H9 (cell line): ENCODE measurements at regions not wholly inside any gene's neighbourhood (a gene's known extent, or its start where the extent isn't known, plus 50 kb on each side); places are given as distances from the start of the nearest gene placed in this dataset.

ENCODE experiments used
- DNase-seq: peaks from one replicate; pipeline ENCODE4 v3.0.0-alpha.2; 2017
- H2AFZ ChIP-seq: one replicate; pipeline ENCODE4 v1.6.1; 2013; ENCODE audit warnings: mild to moderate bottlenecking, low read length, control low read depth, moderate library complexity
- H2AK5ac ChIP-seq: 2 replicates; pipeline ENCODE4 v1.6.1; 2013; ENCODE audit warnings: low read length, control low read depth, mixed read lengths; ENCODE audit not compliant: insufficient read length
- H2BK120ac ChIP-seq: one replicate; pipeline ENCODE4 v1.6.1; 2013; ENCODE audit warnings: low read depth, mild to moderate bottlenecking, low read length, control low read depth, inconsistent platforms; ENCODE audit not compliant: poor library complexity, severe bottlenecking
- H2BK12ac ChIP-seq: 2 replicates; pipeline ENCODE4 v1.6.1; 2013; ENCODE audit warnings: low read length, control low read depth, mixed read lengths, low read depth; ENCODE audit not compliant: insufficient read length
- H2BK15ac ChIP-seq: 2 replicates; pipeline ENCODE4 v1.6.1; 2013; ENCODE audit warnings: low read depth, low read length, control low read depth
- H2BK20ac ChIP-seq: one replicate; pipeline ENCODE4 v1.6.1; 2013; ENCODE audit warnings: low read depth, mild to moderate bottlenecking, low read length, control low read depth, inconsistent platforms; ENCODE audit not compliant: poor library complexity, severe bottlenecking
- H2BK5ac ChIP-seq: 2 replicates; pipeline ENCODE4 v1.6.1; 2013; ENCODE audit warnings: low read length, control low read depth, mixed read lengths; ENCODE audit not compliant: insufficient read length
- H3K14ac ChIP-seq: 2 replicates; pipeline ENCODE4 v1.6.1; 2013; ENCODE audit warnings: low read length, control low read depth; ENCODE audit not compliant: insufficient read depth
- H3K18ac ChIP-seq: 2 replicates; pipeline ENCODE4 v1.6.1; 2013; ENCODE audit warnings: low read depth, mild to moderate bottlenecking, mixed read lengths, low read length, control low read depth; ENCODE audit not compliant: insufficient read length
- H3K23ac ChIP-seq: 2 replicates; pipeline ENCODE4 v1.6.1; 2013; ENCODE audit warnings: low read length, control low read depth, mixed read lengths, low read depth; ENCODE audit not compliant: insufficient read length
- H3K23me2 ChIP-seq: 2 replicates; pipeline ENCODE4 v1.6.1; 2013; ENCODE audit warnings: low read depth, mild to moderate bottlenecking, mixed read lengths, low read length, control low read depth; ENCODE audit not compliant: insufficient read length, poor library complexity, severe bottlenecking
- H3K27ac ChIP-seq: 2 replicates; pipeline ENCODE4 v1.5.1; 2013; ENCODE audit warnings: low read length, control low read depth, mixed read lengths, low read depth; ENCODE audit not compliant: insufficient read length
- H3K27me3 ChIP-seq: 2 replicates; pipeline ENCODE4 v1.6.1; 2013; ENCODE audit warnings: low read length, control low read depth, inconsistent platforms; ENCODE audit not compliant: insufficient read depth
- H3K4ac ChIP-seq: 2 replicates; pipeline ENCODE4 v1.6.1; 2013; ENCODE audit warnings: low read depth, mild to moderate bottlenecking, control low read depth, inconsistent platforms, low read length, moderate library complexity
- H3K4me1 ChIP-seq: 2 replicates; pipeline ENCODE4 v1.6.1; 2013; ENCODE audit warnings: low read length, control low read depth, inconsistent platforms; ENCODE audit not compliant: insufficient read depth
- H3K4me2 ChIP-seq: 2 replicates; pipeline ENCODE4 v1.6.1; 2013; ENCODE audit warnings: low read length, control low read depth, mixed read lengths; ENCODE audit not compliant: insufficient read length, insufficient read depth
- H3K56ac ChIP-seq: 2 replicates; pipeline ENCODE4 v1.6.1; 2013; ENCODE audit warnings: low read depth, mild to moderate bottlenecking, mixed read lengths, low read length, control low read depth; ENCODE audit not compliant: insufficient read length
- H3K79me1 ChIP-seq: 2 replicates; pipeline ENCODE4 v1.6.1; 2013; ENCODE audit warnings: low read depth, mild to moderate bottlenecking, moderate library complexity, low read length, control low read depth, inconsistent platforms; ENCODE audit not compliant: insufficient read depth, poor library complexity, severe bottlenecking
- H3K79me2 ChIP-seq: 2 replicates; pipeline ENCODE4 v1.6.1; 2013; ENCODE audit warnings: low read length, control low read depth, inconsistent platforms; ENCODE audit not compliant: insufficient read depth
- H3K9ac ChIP-seq: 2 replicates; pipeline ENCODE4 v1.6.1; 2013; ENCODE audit warnings: low read length, control low read depth, mixed read lengths; ENCODE audit not compliant: insufficient read length; ENCODE audit errors: extremely low read depth
- H3K9me3 ChIP-seq: one replicate; pipeline ENCODE4 v1.6.1; 2013; ENCODE audit warnings: low read depth, low read length, inconsistent platforms; ENCODE audit not compliant: control insufficient read depth
- H3T11ph ChIP-seq: one replicate; pipeline ENCODE4 v1.6.1; 2013; ENCODE audit warnings: mild to moderate bottlenecking, low read length, control low read depth, inconsistent platforms
- H4K20me1 ChIP-seq: one replicate; pipeline ENCODE4 v1.6.1; 2013; ENCODE audit not compliant: control insufficient read depth, insufficient read length, insufficient read depth
- H4K5ac ChIP-seq: 2 replicates; pipeline ENCODE4 v1.6.1; 2013; ENCODE audit warnings: low read depth, mild to moderate bottlenecking, mixed read lengths, low read length, control low read depth; ENCODE audit not compliant: insufficient read length
- H4K8ac ChIP-seq: replicated peaks from 2 replicates; pipeline ENCODE4 v1.6.1; 2013; ENCODE audit warnings: low read length, control low read depth, mixed read lengths, low read depth; ENCODE audit not compliant: insufficient read length
- H4K91ac ChIP-seq: 2 replicates; pipeline ENCODE4 v1.6.1; 2013; ENCODE audit warnings: low read depth, mild to moderate bottlenecking, moderate library complexity, mixed read lengths, low read length, control low read depth; ENCODE audit not compliant: insufficient read length
- H3K27ac Mint-ChIP-seq, 3 experiments: 2 replicates in 2 of 3; 3 replicates in 1 of 3; pipeline ENCODE4 v1.8.0; 2020 to 2021; ENCODE audit warnings: mixed read lengths in 3 of 3, mild to moderate bottlenecking in 1 of 3, moderate library complexity in 1 of 3
- H3K27me3 Mint-ChIP-seq: 2 replicates; pipeline ENCODE4 v1.8.0; 2021; ENCODE audit warnings: low read depth, mild to moderate bottlenecking, moderate library complexity, mixed read lengths
- H3K36me3 Mint-ChIP-seq, 3 experiments: 2 replicates in 2 of 3; 3 replicates in 1 of 3; pipeline ENCODE4 v1.8.0; 2020 to 2021; ENCODE audit warnings: low read depth in 3 of 3, mixed read lengths in 3 of 3; ENCODE audit not compliant: insufficient read depth in 1 of 3
- H3K4me1 Mint-ChIP-seq, 2 experiments: 2 replicates each; pipeline ENCODE4 v1.8.0; 2020; ENCODE audit warnings: mixed read lengths in 2 of 2
- H3K4me3 Mint-ChIP-seq, 2 experiments: 2 replicates in 1 of 2; 3 replicates in 1 of 2; pipeline ENCODE4 v1.8.0; 2020 to 2021; ENCODE audit warnings: mild to moderate bottlenecking in 2 of 2, mixed read lengths in 2 of 2, moderate library complexity in 1 of 2
- H3K9me3 Mint-ChIP-seq, 2 experiments: 2 replicates in 1 of 2; 3 replicates in 1 of 2; pipeline ENCODE4 v1.8.0; 2020; ENCODE audit warnings: mild to moderate bottlenecking in 2 of 2, mixed read lengths in 2 of 2, moderate library complexity in 1 of 2
- WGBS: extraction: QIAGEN DNeasy Blood & Tissue Kit; methylation state at CpG from one replicate; pipeline ENCODE4 v1.1.7; 2013; ENCODE audit warnings: missing lambda C conversion rate, low lambda C conversion rate, mixed read lengths; ENCODE audit not compliant: insufficient read length; ENCODE audit errors: extremely low coverage; 5-methylcytosine and 5-hydroxymethylcytosine counted together
- TF ChIP-seq, protein P1 (sequence below): fragments of 200-600 bp; sonication (generic); conservative IDR thresholded peaks from 3 replicates; pipeline ENCODE4 v1.8.0; 2021; ENCODE audit warnings: antibody characterized with exemption, mild to moderate bottlenecking

DNA sequence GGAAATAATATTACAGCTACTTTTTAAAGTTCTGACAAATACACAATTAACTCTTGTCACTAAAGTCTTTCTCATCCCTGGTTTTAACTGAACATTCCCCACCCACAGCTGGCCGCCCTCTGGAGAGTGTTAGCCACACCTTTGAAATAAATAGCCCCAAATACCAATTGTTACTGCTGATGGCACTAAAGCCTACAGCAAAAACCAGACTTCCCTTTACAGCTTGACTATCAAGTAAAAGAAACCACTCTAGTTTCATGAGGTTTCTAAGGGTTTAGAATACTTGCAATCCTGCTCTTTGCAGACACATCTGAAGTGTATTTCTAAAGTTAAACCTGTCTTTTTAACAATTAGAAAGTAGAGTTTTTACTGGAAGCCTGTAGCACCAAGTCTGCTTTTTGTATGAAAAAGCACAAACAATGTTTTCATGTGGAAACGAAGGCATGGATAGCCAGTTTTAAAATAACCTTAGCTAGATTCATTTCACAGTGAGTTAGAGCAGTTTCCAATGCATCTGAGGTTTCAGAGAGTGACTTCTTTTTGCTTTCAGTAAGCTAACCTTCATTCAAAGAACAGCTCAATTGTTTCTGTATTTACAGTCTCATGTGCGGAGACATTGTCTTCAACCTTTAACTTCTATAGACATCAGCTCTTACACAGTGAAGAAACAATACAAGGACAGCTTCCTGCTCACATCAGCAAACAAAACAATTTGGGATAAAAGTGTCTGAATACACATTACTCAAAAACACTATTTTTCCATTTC is 164.8 kb upstream of the VEGFC start:
- Histone ChIP-seq H2BK120ac (no peak overlapping the region), H3K27ac (no peak overlapping the region), H2BK12ac (no peak overlapping the region), H3K79me2 (no peaks in the 10 kb centered on the region), H4K8ac (no peak overlapping the region), H3K9ac (no peak overlapping the region), H3K9me3 (peaks cover 8% of the 10 kb centered on the region), H4K91ac (no peak overlapping the region), H2BK20ac (no peak overlapping the region), H3K23me2 (no peaks in the 10 kb centered on the region), H3K4me1 (no peaks in the 10 kb centered on the region), H3K4me2 (no peak overlapping the region), H4K5ac (no peak overlapping the region), H2AFZ (no peak overlapping the region), H2AK5ac (no peak overlapping the region), H3K14ac (no peak overlapping the region), H3K79me1 (no peaks in the 10 kb centered on the region), H2BK5ac (no peak overlapping the region), H2BK15ac (no peak overlapping the region), H3K23ac (no peak overlapping the region), H3T11ph (no peak overlapping the region), H4K20me1 (no peaks in the 10 kb centered on the region), H3K27me3 (no peaks in the 10 kb centered on the region), H3K18ac (no peak overlapping the region), H3K56ac (no peak overlapping the region), H3K4ac (no peak overlapping the region)
- Mint-ChIP-seq H3K27me3 (no peaks in the 10 kb centered on the region), H3K36me3 (peaks cover 14 to 24% (median 18%) of the 10 kb centered on the region in 3 experiments), H3K27ac (no peak overlapping the region), H3K9me3 (peaks cover 20 to 24% of the 10 kb centered on the region in 2 experiments), H3K4me1 (peaks cover 8 to 9% of the 10 kb centered on the region in 2 experiments), H3K4me3 (no peak overlapping the region)
- DNase-seq: no peak
- WGBS: no CpG with 5 or more reads among the region's 3 CpGs
- TF ChIP-seq, protein P1, sequence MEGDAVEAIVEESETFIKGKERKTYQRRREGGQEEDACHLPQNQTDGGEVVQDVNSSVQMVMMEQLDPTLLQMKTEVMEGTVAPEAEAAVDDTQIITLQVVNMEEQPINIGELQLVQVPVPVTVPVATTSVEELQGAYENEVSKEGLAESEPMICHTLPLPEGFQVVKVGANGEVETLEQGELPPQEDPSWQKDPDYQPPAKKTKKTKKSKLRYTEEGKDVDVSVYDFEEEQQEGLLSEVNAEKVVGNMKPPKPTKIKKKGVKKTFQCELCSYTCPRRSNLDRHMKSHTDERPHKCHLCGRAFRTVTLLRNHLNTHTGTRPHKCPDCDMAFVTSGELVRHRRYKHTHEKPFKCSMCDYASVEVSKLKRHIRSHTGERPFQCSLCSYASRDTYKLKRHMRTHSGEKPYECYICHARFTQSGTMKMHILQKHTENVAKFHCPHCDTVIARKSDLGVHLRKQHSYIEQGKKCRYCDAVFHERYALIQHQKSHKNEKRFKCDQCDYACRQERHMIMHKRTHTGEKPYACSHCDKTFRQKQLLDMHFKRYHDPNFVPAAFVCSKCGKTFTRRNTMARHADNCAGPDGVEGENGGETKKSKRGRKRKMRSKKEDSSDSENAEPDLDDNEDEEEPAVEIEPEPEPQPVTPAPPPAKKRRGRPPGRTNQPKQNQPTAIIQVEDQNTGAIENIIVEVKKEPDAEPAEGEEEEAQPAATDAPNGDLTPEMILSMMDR: no peak
